DMS53 treated with DMSO at 0.1 percent for 48 hours (cell line): ENCODE measurements at regions not wholly inside any gene's neighbourhood (a gene's known extent, or its start where the extent isn't known, plus 50 kb on each side); places are given as distances from the start of the nearest gene placed in this dataset.
A peak's percentile ranks its signal among the peaks of the same experiment; 100 is the strongest.
"Not testable (repeated sequence)": the region's sequence is repeated elsewhere in the genome, so short reads cannot be mapped to it uniquely, and the experiment has no call there.

Experiments used
- DNase-seq: peaks from one replicate; lab custom pipeline; 2025; ENCODE audit not compliant: unreplicated experiment; lab: John Stamatoyannopoulos, UW

- not testable (repeated sequence) for DNase-seq
These were observed 421.5 kb downstream of the PCDH19 start for GRCh38 chrX:99988532-99988931.

DNA sequence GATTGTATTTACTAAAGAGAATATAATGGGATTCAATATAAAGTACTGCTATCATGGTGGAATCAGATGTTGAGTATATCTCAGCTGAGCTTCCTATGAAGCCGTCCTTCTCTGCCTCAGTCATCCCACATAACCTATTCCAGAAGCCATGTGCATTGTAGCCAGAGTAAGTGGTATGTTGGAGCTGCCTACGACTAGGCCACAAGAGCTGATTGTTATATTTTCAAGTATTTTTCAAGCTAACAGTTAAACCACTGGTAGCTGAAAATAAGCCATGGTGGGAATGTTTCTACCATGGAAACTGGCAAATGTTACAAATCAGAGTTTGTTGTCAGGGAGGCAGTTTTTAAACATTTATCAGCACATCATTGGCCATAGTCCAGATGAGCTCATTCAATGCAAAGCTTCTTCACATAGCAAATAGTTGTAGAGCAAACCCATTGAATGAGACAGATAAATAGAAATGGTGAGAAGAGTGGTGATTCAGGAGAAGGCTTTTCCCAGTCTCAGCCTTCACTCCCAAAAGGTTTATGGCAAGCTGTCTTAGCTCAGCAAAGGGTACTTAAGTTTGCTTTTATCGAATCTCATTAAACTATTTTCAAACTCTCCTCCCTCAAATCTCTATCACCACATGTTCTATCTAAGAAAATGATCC, 436.4 kb downstream of the PCDH19 start:
- no peak for DNase-seq

DNA sequence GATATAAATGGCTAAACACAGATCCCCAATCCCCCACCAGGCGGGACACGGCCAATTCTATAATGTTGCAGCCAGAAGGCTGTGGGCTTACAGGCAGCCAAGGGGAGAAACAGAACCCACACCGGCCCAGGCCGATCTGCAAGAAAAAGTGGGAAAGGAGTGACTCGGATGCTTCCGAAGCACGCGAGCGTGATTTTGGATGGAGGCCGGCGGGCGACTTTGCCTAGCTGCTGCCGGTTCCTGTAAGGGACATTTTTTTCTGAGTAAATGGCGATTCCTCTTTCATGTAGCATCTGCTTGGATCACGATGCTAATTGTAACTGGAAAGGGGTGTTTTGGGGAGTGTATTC, 470.2 kb downstream of the PCDH19 start:
- DNase-seq: no peak

- DNase-seq: not testable (repeated sequence)
These were observed 470.7 kb downstream of the PCDH19 start for GRCh38 chrX:99939206-99939882.

GRCh38 chrX:99938464-99938863, 471.6 kb downstream of the PCDH19 start:
- DNase-seq: no peak

- no peak for DNase-seq
These were observed 476.2 kb downstream of the PCDH19 start for GRCh38 chrX:99933865-99934264.

DNA sequence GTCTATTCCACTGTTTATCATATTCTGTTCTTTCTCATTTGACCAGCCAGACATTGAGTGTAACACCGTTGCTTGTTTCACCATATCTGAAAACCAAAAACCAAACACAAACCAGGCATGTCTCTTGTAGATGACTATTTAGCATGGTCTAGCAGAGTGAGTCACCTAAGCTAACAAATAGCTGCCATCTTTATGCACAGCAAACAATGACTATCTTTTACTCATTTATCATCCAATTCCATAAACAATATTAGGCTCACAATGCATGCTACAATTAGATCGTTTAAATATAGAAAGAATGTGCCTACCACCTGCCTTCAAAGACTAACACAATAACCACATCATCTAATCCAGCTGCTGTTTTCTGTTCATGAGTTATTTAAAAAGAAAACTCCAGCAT, 495.4 kb downstream of the PCDH19 start:
- peak; percentile 81 for DNase-seq

DNA sequence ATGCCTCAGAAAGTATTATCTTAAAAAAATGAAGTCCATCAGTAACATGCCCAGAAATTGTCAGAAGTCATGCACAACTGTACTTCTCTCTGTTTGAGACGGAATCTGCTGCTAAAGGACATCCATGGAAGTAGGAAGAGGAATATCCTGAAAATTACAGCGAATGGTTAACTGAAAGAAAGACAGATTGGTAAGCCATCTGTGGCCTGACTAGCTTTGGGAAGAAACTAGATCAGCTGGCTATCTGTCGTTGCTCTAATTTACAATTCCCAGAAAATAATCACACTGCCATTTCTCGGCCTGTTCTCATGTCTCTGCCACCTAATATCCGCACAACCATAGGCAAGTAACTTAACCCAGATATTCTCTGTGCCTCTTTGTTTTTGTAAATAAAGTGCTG, 496.5 kb downstream of the PCDH19 start:
- no peak for DNase-seq

DNA sequence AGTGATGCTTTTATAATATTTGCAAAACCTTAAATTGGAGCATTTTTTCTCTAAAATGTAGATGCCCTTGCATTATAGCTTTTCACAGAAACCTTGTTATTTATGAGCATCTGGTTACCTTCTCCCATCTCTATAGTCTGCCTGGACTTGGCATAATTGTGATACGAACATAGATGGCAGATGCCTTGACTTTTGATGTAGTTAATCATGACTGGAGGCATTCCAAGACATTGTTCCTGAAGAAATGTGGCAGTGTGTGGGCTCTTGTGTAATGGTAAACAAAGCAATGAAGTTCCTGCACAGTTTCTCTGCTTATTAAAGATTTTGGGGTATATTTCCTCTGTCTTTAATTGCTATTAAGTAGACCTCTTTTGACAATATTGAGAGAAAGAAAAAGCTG, 500.1 kb downstream of the PCDH19 start:
- DNase-seq: no peak

GRCh38 chrX:99901091-99901490, 509.0 kb downstream of the PCDH19 start:
- no peak for DNase-seq

DNA sequence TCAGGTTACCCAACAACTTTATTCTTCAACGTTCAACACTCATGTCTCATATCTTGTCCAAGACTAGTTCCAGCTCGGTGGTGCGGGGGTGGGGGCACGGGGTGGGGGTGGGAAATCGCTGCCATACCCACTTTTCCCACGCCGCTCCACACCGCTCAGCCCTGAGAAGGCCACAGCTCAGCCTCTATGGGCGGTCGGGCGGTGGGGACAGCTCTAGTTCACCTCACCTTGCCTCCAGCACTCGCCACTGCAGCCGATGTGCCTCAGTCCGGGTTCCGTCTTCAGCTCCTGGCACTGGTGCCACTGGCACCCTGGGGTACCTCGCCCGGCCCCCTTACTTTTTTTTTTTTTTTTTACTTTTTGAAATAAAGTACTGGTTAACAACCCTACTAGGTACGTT, 522.2 kb downstream of the PCDH19 start:
- no peak for DNase-seq

DNA sequence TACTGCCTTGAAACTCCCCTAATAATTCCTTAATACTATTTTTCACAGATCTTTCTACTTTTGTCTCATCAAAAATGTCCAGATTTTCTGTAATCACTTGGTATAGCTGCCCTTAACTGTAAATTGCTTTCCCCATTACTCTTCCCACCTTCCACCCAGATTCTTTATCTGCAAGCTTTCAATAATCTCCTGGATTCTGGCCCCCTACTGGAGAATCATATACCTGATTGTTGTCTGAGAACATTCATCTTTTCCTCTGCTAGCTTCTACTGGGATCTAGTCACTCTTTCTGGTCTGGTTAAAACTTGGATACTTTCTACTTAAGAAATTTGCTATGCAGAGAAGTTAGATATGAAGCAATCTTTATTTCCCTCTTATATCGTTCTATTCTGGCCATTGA, 552.6 kb downstream of the PCDH19 start:
- no peak for DNase-seq

DNA sequence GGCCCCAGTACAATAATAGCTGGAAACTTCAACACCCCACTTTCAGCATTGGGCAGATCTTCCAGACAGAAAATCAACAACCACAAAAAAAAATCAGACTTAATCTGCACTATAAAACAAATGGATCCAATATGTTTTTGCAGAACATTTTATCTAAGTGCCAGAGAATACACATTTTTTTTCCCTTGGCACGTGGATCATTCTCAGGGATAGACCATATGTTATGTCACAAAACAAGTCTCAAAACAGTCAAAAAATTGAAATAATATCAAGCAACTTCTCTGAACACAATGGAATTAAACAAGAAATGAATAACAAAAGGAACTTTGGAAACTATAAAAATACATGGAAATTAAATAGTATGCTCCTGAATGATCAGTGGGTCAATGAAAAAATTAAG, 576.3 kb downstream of the PCDH19 start:
- no peak for DNase-seq

DNA sequence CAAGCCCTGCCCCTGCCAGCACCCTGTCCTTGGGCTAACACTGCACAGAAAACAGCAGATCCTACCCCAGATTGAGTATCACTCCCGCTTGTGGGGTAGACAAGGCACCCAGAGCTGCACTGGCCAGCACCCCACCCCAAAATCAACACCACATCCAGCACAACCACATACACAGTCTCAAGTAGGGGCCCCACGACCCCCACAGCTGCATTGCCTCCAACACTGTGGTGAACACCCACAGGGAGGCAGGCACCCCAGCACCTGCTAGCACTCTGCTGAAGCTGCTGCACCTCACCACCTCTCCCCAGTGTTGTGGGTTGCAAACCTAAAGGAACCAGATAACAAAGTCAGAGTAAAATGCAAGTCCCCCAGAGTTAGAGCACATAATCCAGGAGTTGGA, 589.9 kb downstream of the PCDH19 start:
- no peak for DNase-seq

- DNase-seq: no peak
These were observed 610.1 kb downstream of the PCDH19 start for GRCh38 chrX:99800016-99800415.

DNA sequence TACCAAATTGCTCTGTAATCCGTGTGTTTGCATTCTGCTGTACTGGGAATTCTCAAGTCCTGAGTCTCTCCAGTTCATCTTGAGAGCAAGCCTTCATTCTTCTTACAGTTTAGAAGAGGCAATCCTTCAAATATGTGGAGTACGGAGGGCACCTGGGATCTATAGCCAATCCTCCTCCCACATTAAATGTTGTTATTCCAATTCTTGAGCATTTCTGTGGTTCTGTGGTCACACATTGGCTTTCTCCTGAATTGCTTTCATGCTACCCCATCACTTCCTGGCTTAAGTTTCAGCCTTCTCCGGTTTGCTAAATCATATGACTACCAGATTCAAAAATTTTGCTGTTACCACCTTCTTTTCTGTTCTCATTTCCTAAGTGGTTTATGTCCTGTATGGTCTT, 611.1 kb downstream of the PCDH19 start:
- no peak for DNase-seq

- DNase-seq: peak; percentile 3
These were observed 614.6 kb downstream of the PCDH19 start for GRCh38 chrX:99795495-99795894.

GRCh38 chrX:99782516-99783040, 627.5 kb downstream of the PCDH19 start:
- DNase-seq: no peak

DNA sequence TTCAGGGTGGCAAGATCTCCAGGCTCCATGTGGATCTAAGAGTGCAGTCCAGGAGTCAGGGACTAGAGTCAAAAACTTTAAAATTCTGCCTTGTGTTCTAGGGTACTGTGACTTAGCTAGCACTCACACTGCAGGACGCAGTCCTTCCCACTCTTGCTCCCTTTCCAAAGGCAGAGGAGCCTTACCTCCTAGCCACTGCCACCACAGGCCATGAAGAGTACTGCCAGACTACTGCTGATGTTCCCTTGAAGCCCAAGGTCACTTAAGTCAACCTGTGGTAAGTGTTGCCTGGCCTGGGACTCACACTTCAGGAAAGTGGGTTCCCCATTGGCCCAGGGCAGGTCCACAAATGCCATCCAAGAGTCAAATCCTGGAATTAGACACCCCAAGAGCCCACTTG, 632.2 kb downstream of the PCDH19 start:
- no peak for DNase-seq

GRCh38 chrX:99761731-99762130, 648.3 kb downstream of the PCDH19 start:
- no peak for DNase-seq

GRCh38 chrX:99752776-99753175, 657.3 kb downstream of the PCDH19 start:
- no peak for DNase-seq

GRCh38 chrX:99750721-99751120, 659.4 kb downstream of the PCDH19 start:
- no peak for DNase-seq

GRCh38 chrX:99722094-99722493, 688.0 kb downstream of the PCDH19 start:
- DNase-seq: no peak
